HepG2 (cell line): ENCODE measurements at regions not wholly inside any gene's neighbourhood (a gene's known extent, or its start where the extent isn't known, plus 50 kb on each side); places are given as distances from the start of the nearest gene placed in this dataset.

Experiments
- ATAC-seq: fragments of 200-7000 bp; cut with Tn5 transposase; 3 replicates; pipeline ENCODE4 v1.9.1; 2020; ENCODE audit warnings: mild to moderate bottlenecking, moderate library complexity
- BruUV-seq: library from RNA; stranded (reverse); fragments of 400-500 nt; replicated peaks from 2 replicates; lab custom pipeline; 2021; lab: Mats Ljungman, UMichigan
- CTCF ChIA-PET: fragments of 300-600 bp; formaldehyde crosslinking; extraction: SDS; loops from one replicate; lab custom pipeline; 2021; ENCODE audit warnings: low total read pairs, inconsistent platforms, low intra/inter-chr PET ratio; lab: Yijun Ruan, JAX
- POLR2A ChIA-PET: fragments of 350-600 bp; sonication (Branson Sonifier 250); formaldehyde crosslinking; loops from one replicate; lab custom pipeline; 2020; ENCODE audit warnings: antibody characterized with exemption, inconsistent platforms; lab: Yijun Ruan, JAX
- DNase-seq: peaks from one replicate; pipeline ENCODE4 v3.0.0-alpha.2; 2015; ENCODE audit warnings: low spot score
- FAIRE-seq: peaks from 3 replicates; lab custom pipeline; 2011; peaks lifted over from hg19 to GRCh38; lab: Jason Lieb, UNC
- H2AFZ ChIP-seq: one replicate; pipeline ENCODE4 v1.6.1; 2011; ENCODE audit warnings: low read length, inconsistent platforms
- H3K27ac ChIP-seq: fragments of 300-600 bp; 3 replicates; pipeline ENCODE4 v1.8.0; 2011; ENCODE audit warnings: mixed run types, mild to moderate bottlenecking, mixed read lengths, low read length, inconsistent platforms; ENCODE audit not compliant: insufficient read depth; ENCODE audit errors: extremely low read length
- H3K27me3 ChIP-seq, 2 experiments: fragments of 200-600 bp in 1 of 2; 2 replicates in 1 of 2; 3 replicates in 1 of 2; pipeline versions ENCODE4 v1.6.0 to v1.8.0; 2011; ENCODE audit warnings: low read length in 2 of 2, mild to moderate bottlenecking in 2 of 2, moderate library complexity in 2 of 2, inconsistent platforms in 1 of 2; ENCODE audit not compliant: insufficient read depth in 2 of 2, control insufficient read depth in 1 of 2
- H3K36me3 ChIP-seq, 2 experiments: fragments of 200-600 bp in 1 of 2; replicated peaks in 1 of 2; 2 replicates in 1 of 2; 3 replicates in 1 of 2; pipeline versions ENCODE4 v1.5.1 to v1.8.0; 2011; ENCODE audit warnings: low read length in 2 of 2, inconsistent platforms in 1 of 2; ENCODE audit not compliant: insufficient read depth in 2 of 2, control insufficient read depth in 1 of 2
- H3K4me1 ChIP-seq: 2 replicates; pipeline ENCODE4 v1.5.1; 2012; ENCODE audit warnings: low read length, inconsistent platforms; ENCODE audit not compliant: insufficient read depth
- H3K4me2 ChIP-seq: 2 replicates; pipeline ENCODE4 v1.6.0; 2011; ENCODE audit warnings: low read depth, low read length, inconsistent platforms
- H3K4me3 ChIP-seq, 3 experiments: fragments of 200-600 bp in 1 of 3; sonication (generic), shearing (Covaris generic) in 1 of 3; replicated peaks in 1 of 3; 2 replicates each; pipeline ENCODE4 v1.5.1; 2011 to 2016; ENCODE audit warnings: low read length in 3 of 3, inconsistent platforms in 2 of 3, low read depth in 2 of 3, mild to moderate bottlenecking in 2 of 3, control low read depth in 1 of 3, mixed read lengths in 1 of 3; ENCODE audit not compliant: insufficient read depth in 1 of 3
- H3K79me2 ChIP-seq: one replicate; pipeline ENCODE4 v1.6.1; 2011; ENCODE audit warnings: low read length, inconsistent platforms; ENCODE audit not compliant: insufficient read depth
- H3K9ac ChIP-seq: 2 replicates; pipeline ENCODE4 v1.6.0; 2011; ENCODE audit warnings: mild to moderate bottlenecking, low read depth, low read length, inconsistent platforms; ENCODE audit not compliant: insufficient read depth
- H3K9me3 ChIP-seq: 2 replicates; pipeline ENCODE4 v1.5.1; 2012; ENCODE audit warnings: mild to moderate bottlenecking, low read length
- H4K20me1 ChIP-seq: 2 replicates; pipeline ENCODE4 v1.6.0; 2011; ENCODE audit warnings: inconsistent platforms, mild to moderate bottlenecking, low read length, moderate library complexity; ENCODE audit not compliant: insufficient read depth
- ADNP ChIP-seq: sonication (generic); formaldehyde crosslinking; IDR thresholded peaks from 2 replicates; pipeline ENCODE4 v1.4.0; 2020; ENCODE audit warnings: missing genetic modification reagents
- CC2D1A ChIP-seq: sonication (generic); formaldehyde crosslinking; IDR thresholded peaks from 2 replicates; pipeline ENCODE4 v1.8.1; 2023; ENCODE audit warnings: mild to moderate bottlenecking, missing genetic modification reagents
- CCDC6 ChIP-seq: sonication (generic); formaldehyde crosslinking; IDR thresholded peaks from 2 replicates; pipeline ENCODE4 v1.8.1; 2022; ENCODE audit warnings: mild to moderate bottlenecking, missing genetic modification reagents, moderate library complexity
- HCFC1 ChIP-seq: fragments of 150-350 bp; IDR thresholded peaks from 2 replicates; pipeline ENCODE4 v1.6.1; 2014; ENCODE audit warnings: low read depth, low read length
- KLF12 ChIP-seq: sonication (generic); formaldehyde crosslinking; IDR thresholded peaks from 2 replicates; pipeline ENCODE4 v1.4.0; 2020; ENCODE audit warnings: missing genetic modification reagents, borderline replicate concordance
- POLR2G ChIP-seq: fragments of 200-400 bp; formaldehyde crosslinking; IDR thresholded peaks from 2 replicates; pipeline ENCODE4 v1.6.1; 2018; ENCODE audit warnings: mild to moderate bottlenecking, low read depth, low read length, moderate library complexity
- RAD51 ChIP-seq: fragments of 450-650 bp; IDR thresholded peaks from 2 replicates; pipeline ENCODE4 v1.6.1; 2016; ENCODE audit warnings: borderline replicate concordance
- RCOR2 ChIP-seq: IDR thresholded peaks from 2 replicates; pipeline ENCODE4 v1.6.1; 2016; ENCODE audit warnings: missing biosample characterization, missing genetic modification reagents
- TAF1 ChIP-seq: sonication (generic); formaldehyde crosslinking; IDR thresholded peaks from 2 replicates; pipeline ENCODE4 v1.4.0; 2020; ENCODE audit warnings: missing genetic modification reagents
- U2AF1 ChIP-seq: fragments of 200-400 bp; formaldehyde crosslinking; optimal IDR thresholded peaks from 2 replicates; pipeline ENCODE3; 2017; ENCODE audit warnings: mild to moderate bottlenecking, low read depth, low read length
- YEATS4 ChIP-seq: sonication (generic); formaldehyde crosslinking; IDR thresholded peaks from 2 replicates; pipeline ENCODE4 v1.4.0; 2020; ENCODE audit warnings: missing genetic modification reagents, borderline replicate concordance
- YY1 ChIP-seq: IDR thresholded peaks from 2 replicates; pipeline ENCODE4 v1.6.1; 2011; ENCODE audit warnings: low read length, low read depth, moderate library complexity, mild to moderate bottlenecking; ENCODE audit not compliant: insufficient read depth, insufficient replicate concordance
- ZC3H13 ChIP-seq: sonication (generic); formaldehyde crosslinking; IDR thresholded peaks from 2 replicates; pipeline ENCODE4 v1.8.1; 2023; ENCODE audit warnings: mild to moderate bottlenecking, missing genetic modification reagents, moderate library complexity
- ZNF101 ChIP-seq: sonication (generic); formaldehyde crosslinking; IDR thresholded peaks from 2 replicates; pipeline ENCODE4 v1.4.0; 2020; ENCODE audit warnings: mild to moderate bottlenecking, low read depth, missing genetic modification reagents, borderline replicate concordance
- ZNF749 ChIP-seq: sonication (generic); formaldehyde crosslinking; IDR thresholded peaks from 2 replicates; pipeline ENCODE4 v1.8.0; 2022; ENCODE audit warnings: mild to moderate bottlenecking, missing genetic modification reagents, moderate library complexity, borderline replicate concordance
- WGBS: methylation state at CpG from one replicate; pipeline ENCODE4 v1.1.6; 2017; ENCODE audit warnings: low lambda C conversion rate; 5-methylcytosine and 5-hydroxymethylcytosine counted together
- in situ Hi-C: cut with HindIII; loops from 2 replicates; pipeline ENCODE4 v1.10.0; 2017; ENCODE audit warnings: low pct_unique_long_range_greater_than_20kb; ENCODE audit not compliant: extremely low pct_ligation_motif_present
- intact Hi-C: fragments of 100-400 bp; cut with micrococcal nuclease; formaldehyde crosslinking; loops from one replicate; pipeline ENCODE4 v1.10.0; 2022; ENCODE audit not compliant: unreplicated experiment
- TF ChIP-seq, protein P1 (sequence below): sonication (generic); formaldehyde crosslinking; IDR thresholded peaks from 2 replicates; pipeline ENCODE4 v1.8.0; 2022; ENCODE audit warnings: low read depth, missing genetic modification reagents
- TF ChIP-seq, protein P2 (sequence below): sonication (generic); formaldehyde crosslinking; conservative IDR thresholded peaks from 2 replicates; pipeline ENCODE4 v1.8.1; 2023; ENCODE audit warnings: missing genetic modification reagents

DNA sequence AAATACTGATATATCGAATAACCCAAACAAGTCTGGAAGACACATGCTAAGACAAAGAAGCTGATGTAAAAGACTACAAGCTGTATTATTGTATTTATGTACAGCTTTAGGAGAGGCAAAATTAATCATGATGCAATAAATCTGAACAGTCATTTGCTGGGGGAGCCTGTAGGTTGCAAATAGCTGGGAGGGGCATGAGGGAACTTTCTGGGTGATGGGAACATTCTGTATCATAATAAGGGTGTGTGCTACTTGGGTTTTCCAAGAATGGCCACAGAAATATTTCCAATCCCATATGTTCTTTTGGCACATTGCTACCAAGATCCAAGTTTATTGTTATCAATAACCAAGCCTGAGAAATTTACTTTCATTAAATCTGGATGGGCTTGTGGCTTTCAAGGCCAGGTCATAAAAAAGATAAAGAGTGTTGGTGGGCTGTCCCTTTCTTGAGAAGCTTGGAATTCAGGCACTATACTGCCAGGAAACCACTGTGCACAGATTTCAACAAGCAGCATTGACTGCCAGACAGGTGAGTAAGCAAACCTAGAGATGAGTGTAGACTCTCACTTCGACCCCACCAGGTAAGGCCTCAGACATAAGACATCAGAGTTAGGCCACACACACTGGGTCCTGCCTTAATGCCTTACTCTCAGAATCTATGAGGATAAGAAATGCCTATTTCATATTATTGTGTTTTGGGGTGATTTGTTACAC lies 629.7 kb upstream of the FZD8 start:
- H3K27ac ChIP-seq: no peak overlapping the region
- no TSS peak for BruUV-seq
- no peaks in the 10 kb centered on the region for H3K4me1 ChIP-seq
- H3K27me3 ChIP-seq: no peaks in the 10 kb centered on the region
- intact Hi-C loops (no loop called here), in situ Hi-C loops (no loop called here)
- TF ChIP-seq POLR2G: no peak
- TF ChIP-seq, protein P1, sequence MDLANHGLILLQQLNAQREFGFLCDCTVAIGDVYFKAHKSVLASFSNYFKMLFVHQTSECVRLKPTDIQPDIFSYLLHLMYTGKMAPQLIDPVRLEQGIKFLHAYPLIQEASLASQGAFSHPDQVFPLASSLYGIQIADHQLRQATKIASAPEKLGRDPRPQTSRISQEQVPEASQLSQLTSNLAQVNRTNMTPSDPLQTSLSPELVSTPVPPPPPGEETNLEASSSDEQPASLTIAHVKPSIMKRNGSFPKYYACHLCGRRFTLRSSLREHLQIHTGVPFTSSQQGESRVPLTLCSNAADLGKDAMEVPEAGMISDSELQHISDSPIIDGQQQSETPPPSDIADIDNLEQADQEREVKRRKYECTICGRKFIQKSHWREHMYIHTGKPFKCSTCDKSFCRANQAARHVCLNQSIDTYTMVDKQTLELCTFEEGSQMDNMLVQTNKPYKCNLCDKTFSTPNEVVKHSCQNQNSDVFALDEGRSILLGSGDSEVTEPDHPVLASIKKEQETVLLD: no peak
- TF ChIP-seq HCFC1: no peak
- no peak for TF ChIP-seq RCOR2
- TF ChIP-seq YY1: no peak
- no peak for TF ChIP-seq ZNF749 (CRISPR knock-in tag)
- TF ChIP-seq TAF1: no peak
- TF ChIP-seq CCDC6: no peak
- no peak for TF ChIP-seq ZNF101 (CRISPR knock-in tag)
- TF ChIP-seq KLF12 (CRISPR knock-in tag): no peak
- no peak for TF ChIP-seq CC2D1A (CRISPR knock-in tag)
- no peak for TF ChIP-seq ADNP (CRISPR knock-in tag)
- TF ChIP-seq, protein P2, sequence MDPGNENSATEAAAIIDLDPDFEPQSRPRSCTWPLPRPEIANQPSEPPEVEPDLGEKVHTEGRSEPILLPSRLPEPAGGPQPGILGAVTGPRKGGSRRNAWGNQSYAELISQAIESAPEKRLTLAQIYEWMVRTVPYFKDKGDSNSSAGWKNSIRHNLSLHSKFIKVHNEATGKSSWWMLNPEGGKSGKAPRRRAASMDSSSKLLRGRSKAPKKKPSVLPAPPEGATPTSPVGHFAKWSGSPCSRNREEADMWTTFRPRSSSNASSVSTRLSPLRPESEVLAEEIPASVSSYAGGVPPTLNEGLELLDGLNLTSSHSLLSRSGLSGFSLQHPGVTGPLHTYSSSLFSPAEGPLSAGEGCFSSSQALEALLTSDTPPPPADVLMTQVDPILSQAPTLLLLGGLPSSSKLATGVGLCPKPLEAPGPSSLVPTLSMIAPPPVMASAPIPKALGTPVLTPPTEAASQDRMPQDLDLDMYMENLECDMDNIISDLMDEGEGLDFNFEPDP: no peak
- no peak for TF ChIP-seq RAD51
- TF ChIP-seq U2AF1: no peak
- no peak for TF ChIP-seq ZC3H13
- TF ChIP-seq YEATS4: no peak
- no peak overlapping the region for H3K9ac ChIP-seq
- ChIA-PET CTCF (no interaction called here), POLR2A (no interaction called here)
- no peaks in the 10 kb centered on the region for H3K36me3 ChIP-seq
- DNase-seq: no peak
- no peaks in the 10 kb centered on the region for H3K9me3 ChIP-seq
- no peaks in the 10 kb centered on the region for H3K79me2 ChIP-seq
- FAIRE-seq: no peak
- ATAC-seq: no peak
- no peak overlapping the region for H2AFZ ChIP-seq
- no peaks in the 10 kb centered on the region for H4K20me1 ChIP-seq
- no peak overlapping the region for H3K4me3 ChIP-seq
- no peak overlapping the region for H3K4me2 ChIP-seq
- WGBS: 0% methylated on average over 2 of the region's 2 CpGs
